HepG2 (cell line): ENCODE measurements at regions not wholly inside any gene's neighbourhood (a gene's known extent, or its start where the extent isn't known, plus 50 kb on each side); places are given as distances from the start of the nearest gene placed in this dataset.

Experiments
- ATAC-seq: fragments of 200-7000 bp; cut with Tn5 transposase; 3 replicates; pipeline ENCODE4 v1.9.1; 2020; ENCODE audit warnings: mild to moderate bottlenecking, moderate library complexity
- BruUV-seq: library from RNA; stranded (reverse); fragments of 400-500 nt; replicated peaks from 2 replicates; lab custom pipeline; 2021; lab: Mats Ljungman, UMichigan
- CTCF ChIA-PET: fragments of 300-600 bp; formaldehyde crosslinking; extraction: SDS; loops from one replicate; lab custom pipeline; 2021; ENCODE audit warnings: low total read pairs, inconsistent platforms, low intra/inter-chr PET ratio; lab: Yijun Ruan, JAX
- POLR2A ChIA-PET: fragments of 350-600 bp; sonication (Branson Sonifier 250); formaldehyde crosslinking; loops from one replicate; lab custom pipeline; 2020; ENCODE audit warnings: antibody characterized with exemption, inconsistent platforms; lab: Yijun Ruan, JAX
- DNase-seq: peaks from one replicate; pipeline ENCODE4 v3.0.0-alpha.2; 2015; ENCODE audit warnings: low spot score
- FAIRE-seq: peaks from 3 replicates; lab custom pipeline; 2011; peaks lifted over from hg19 to GRCh38; lab: Jason Lieb, UNC
- H2AFZ ChIP-seq: one replicate; pipeline ENCODE4 v1.6.1; 2011; ENCODE audit warnings: low read length, inconsistent platforms
- H3K27ac ChIP-seq: fragments of 300-600 bp; 3 replicates; pipeline ENCODE4 v1.8.0; 2011; ENCODE audit warnings: mixed run types, mild to moderate bottlenecking, mixed read lengths, low read length, inconsistent platforms; ENCODE audit not compliant: insufficient read depth; ENCODE audit errors: extremely low read length
- H3K27me3 ChIP-seq, 2 experiments: fragments of 200-600 bp in 1 of 2; 2 replicates in 1 of 2; 3 replicates in 1 of 2; pipeline versions ENCODE4 v1.6.0 to v1.8.0; 2011; ENCODE audit warnings: low read length in 2 of 2, mild to moderate bottlenecking in 2 of 2, moderate library complexity in 2 of 2, inconsistent platforms in 1 of 2; ENCODE audit not compliant: insufficient read depth in 2 of 2, control insufficient read depth in 1 of 2
- H3K36me3 ChIP-seq, 2 experiments: fragments of 200-600 bp in 1 of 2; replicated peaks in 1 of 2; 2 replicates in 1 of 2; 3 replicates in 1 of 2; pipeline versions ENCODE4 v1.5.1 to v1.8.0; 2011; ENCODE audit warnings: low read length in 2 of 2, inconsistent platforms in 1 of 2; ENCODE audit not compliant: insufficient read depth in 2 of 2, control insufficient read depth in 1 of 2
- H3K4me1 ChIP-seq: 2 replicates; pipeline ENCODE4 v1.5.1; 2012; ENCODE audit warnings: low read length, inconsistent platforms; ENCODE audit not compliant: insufficient read depth
- H3K4me2 ChIP-seq: 2 replicates; pipeline ENCODE4 v1.6.0; 2011; ENCODE audit warnings: low read depth, low read length, inconsistent platforms
- H3K4me3 ChIP-seq, 3 experiments: fragments of 200-600 bp in 1 of 3; sonication (generic), shearing (Covaris generic) in 1 of 3; replicated peaks in 1 of 3; 2 replicates each; pipeline ENCODE4 v1.5.1; 2011 to 2016; ENCODE audit warnings: low read length in 3 of 3, inconsistent platforms in 2 of 3, low read depth in 2 of 3, mild to moderate bottlenecking in 2 of 3, control low read depth in 1 of 3, mixed read lengths in 1 of 3; ENCODE audit not compliant: insufficient read depth in 1 of 3
- H3K79me2 ChIP-seq: one replicate; pipeline ENCODE4 v1.6.1; 2011; ENCODE audit warnings: low read length, inconsistent platforms; ENCODE audit not compliant: insufficient read depth
- H3K9ac ChIP-seq: 2 replicates; pipeline ENCODE4 v1.6.0; 2011; ENCODE audit warnings: mild to moderate bottlenecking, low read depth, low read length, inconsistent platforms; ENCODE audit not compliant: insufficient read depth
- H3K9me3 ChIP-seq: 2 replicates; pipeline ENCODE4 v1.5.1; 2012; ENCODE audit warnings: mild to moderate bottlenecking, low read length
- H4K20me1 ChIP-seq: 2 replicates; pipeline ENCODE4 v1.6.0; 2011; ENCODE audit warnings: inconsistent platforms, mild to moderate bottlenecking, low read length, moderate library complexity; ENCODE audit not compliant: insufficient read depth
- ARID3A ChIP-seq: IDR thresholded peaks from 2 replicates; pipeline ENCODE4 v1.6.1; 2012; ENCODE audit warnings: low read depth, low read length, improper control_type of control experiment
- CHCHD3 ChIP-seq: sonication (generic); formaldehyde crosslinking; IDR thresholded peaks from 2 replicates; pipeline ENCODE4 v1.8.0; 2022; ENCODE audit warnings: mild to moderate bottlenecking, missing genetic modification reagents, moderate library complexity
- GATAD1 ChIP-seq: IDR thresholded peaks from 2 replicates; pipeline ENCODE4 v1.6.1; 2016; ENCODE audit warnings: missing genetic modification reagents, missing compliant biosample characterization
- HDAC1 ChIP-seq: sonication (generic); formaldehyde crosslinking; IDR thresholded peaks from 2 replicates; pipeline ENCODE4 v1.5.1; 2020; ENCODE audit warnings: mild to moderate bottlenecking, missing genetic modification reagents
- KDM5A ChIP-seq: fragments of 200-600 bp; sonication (generic); IDR thresholded peaks from 2 replicates; pipeline ENCODE4 v1.7.0; 2018; ENCODE audit warnings: antibody characterized with exemption, mild to moderate bottlenecking, low read length, borderline replicate concordance
- KLF11 ChIP-seq: IDR thresholded peaks from 2 replicates; pipeline ENCODE4 v1.6.1; 2016; ENCODE audit warnings: missing compliant biosample characterization
- KMT2A ChIP-seq: sonication (generic); formaldehyde crosslinking; IDR thresholded peaks from 2 replicates; pipeline ENCODE4 v1.4.0; 2020; ENCODE audit warnings: missing genetic modification reagents
- MEIS2 ChIP-seq: sonication (generic); formaldehyde crosslinking; IDR thresholded peaks from 2 replicates; pipeline ENCODE4 v1.9.0; 2021; ENCODE audit warnings: mild to moderate bottlenecking, missing genetic modification reagents
- MIER2 ChIP-seq: IDR thresholded peaks from 2 replicates; pipeline ENCODE4 v1.6.1; 2016; ENCODE audit warnings: missing biosample characterization, missing genetic modification reagents
- SATB2 ChIP-seq: sonication (generic); formaldehyde crosslinking; IDR thresholded peaks from 2 replicates; pipeline ENCODE4 v1.5.0; 2020; ENCODE audit warnings: missing genetic modification reagents
- SRSF4 ChIP-seq: fragments of 200-400 bp; formaldehyde crosslinking; IDR thresholded peaks from one replicate; pipeline ENCODE4 v1.6.1; 2018; ENCODE audit warnings: mild to moderate bottlenecking, low read depth, low read length, moderate library complexity; ENCODE audit not compliant: poor library complexity, severe bottlenecking
- U2AF2 ChIP-seq: fragments of 200-400 bp; formaldehyde crosslinking; IDR thresholded peaks from 2 replicates; pipeline ENCODE4 v1.6.1; 2017; ENCODE audit warnings: low read depth, mild to moderate bottlenecking, low read length
- YY1 ChIP-seq: IDR thresholded peaks from 2 replicates; pipeline ENCODE4 v1.6.1; 2011; ENCODE audit warnings: low read length, low read depth, moderate library complexity, mild to moderate bottlenecking; ENCODE audit not compliant: insufficient read depth, insufficient replicate concordance
- ZKSCAN1 ChIP-seq: fragments of 150-350 bp; IDR thresholded peaks from 2 replicates; pipeline ENCODE4 v1.6.1; 2014; ENCODE audit warnings: low read length
- ZMYM4 ChIP-seq: sonication (generic); formaldehyde crosslinking; IDR thresholded peaks from 2 replicates; pipeline ENCODE4 v1.8.1; 2023; ENCODE audit warnings: mild to moderate bottlenecking, missing genetic modification reagents
- ZNF451 ChIP-seq: sonication (generic); formaldehyde crosslinking; IDR thresholded peaks from 2 replicates; pipeline ENCODE4 v1.5.0; 2020; ENCODE audit warnings: mild to moderate bottlenecking, missing genetic modification reagents
- ZNF777 ChIP-seq: sonication (generic); formaldehyde crosslinking; IDR thresholded peaks from 2 replicates; pipeline ENCODE4 v1.4.0; 2020; ENCODE audit warnings: missing genetic modification reagents
- WGBS: methylation state at CpG from one replicate; pipeline ENCODE4 v1.1.6; 2017; ENCODE audit warnings: low lambda C conversion rate; 5-methylcytosine and 5-hydroxymethylcytosine counted together
- in situ Hi-C: cut with HindIII; loops from 2 replicates; pipeline ENCODE4 v1.10.0; 2017; ENCODE audit warnings: low pct_unique_long_range_greater_than_20kb; ENCODE audit not compliant: extremely low pct_ligation_motif_present
- intact Hi-C: fragments of 100-400 bp; cut with micrococcal nuclease; formaldehyde crosslinking; loops from one replicate; pipeline ENCODE4 v1.10.0; 2022; ENCODE audit not compliant: unreplicated experiment
- TF ChIP-seq, protein P1 (sequence below): sonication (generic); formaldehyde crosslinking; IDR thresholded peaks from 2 replicates; pipeline ENCODE4 v1.8.1; 2023; ENCODE audit warnings: mild to moderate bottlenecking, missing genetic modification reagents, borderline replicate concordance
- TF ChIP-seq, protein P2 (sequence below): IDR thresholded peaks from 2 replicates; pipeline ENCODE4 v1.6.1; 2012; ENCODE audit warnings: low read length, improper control_type of control experiment
- TF ChIP-seq, protein P3 (sequence below): sonication (generic); formaldehyde crosslinking; IDR thresholded peaks from 2 replicates; pipeline ENCODE4 v1.5.1; 2020; ENCODE audit warnings: missing genetic modification reagents, mild to moderate bottlenecking, borderline replicate concordance

- TF ChIP-seq SRSF4 (no peak), MEIS2 (no peak), KMT2A (no peak), ZMYM4 (no peak), ARID3A (no peak), YY1 (no peak), ZNF451 (CRISPR knock-in tag) (no peak), SATB2 (no peak), CHCHD3 (CRISPR knock-in tag) (no peak)
Measured at GRCh38 chr4:155569960-155570515, 96.6 kb upstream of the GUCY1A1 start (continued).

DNA sequence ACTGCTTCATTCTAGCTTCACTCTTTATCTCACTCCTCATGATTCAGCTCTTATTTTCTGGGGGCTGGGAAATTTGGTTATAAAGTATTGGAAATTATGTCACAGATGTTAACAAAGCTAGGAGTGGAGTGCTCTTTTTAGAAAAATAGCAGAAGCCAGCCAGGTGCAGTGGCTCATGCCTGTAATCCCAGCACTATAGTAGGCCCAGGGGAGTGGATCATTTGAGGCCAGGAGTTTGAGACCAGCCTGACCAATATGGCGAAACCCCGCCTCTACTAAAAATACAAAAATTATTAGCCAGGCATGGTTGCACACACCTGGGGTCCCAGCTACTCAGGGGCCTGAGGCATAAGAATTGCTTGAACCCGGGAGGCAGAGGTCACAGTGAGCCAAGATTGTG lies 97.2 kb upstream of the GUCY1A1 start:
- Histone ChIP-seq H3K27me3 (no peaks in the 10 kb centered on the region), H4K20me1 (no peaks in the 10 kb centered on the region), H2AFZ (no peak overlapping the region), H3K4me2 (no peak overlapping the region), H3K4me3 (no peak overlapping the region), H3K4me1 (no peaks in the 10 kb centered on the region), H3K9ac (no peak overlapping the region), H3K79me2 (no peaks in the 10 kb centered on the region), H3K9me3 (no peaks in the 10 kb centered on the region), H3K27ac (no peak overlapping the region), H3K36me3 (no peaks in the 10 kb centered on the region)
- intact Hi-C loops = no loop called here
- CTCF ChIA-PET = no interaction called here
- no peak for ATAC-seq
- WGBS = 0% methylated on average over 3 of the region's 3 CpGs
- DNase-seq = no peak
- BruUV-seq = no TSS peak
- no peak for FAIRE-seq
- in situ Hi-C loops = no loop called here
- POLR2A ChIA-PET = no interaction called here
- no peak for TF ChIP-seq HDAC1 (CRISPR knock-in tag)
- no peak for TF ChIP-seq KDM5A
- no peak for TF ChIP-seq ZKSCAN1
- no peak for TF ChIP-seq GATAD1 (CRISPR knock-in tag)
- TF ChIP-seq ZNF777 (CRISPR knock-in tag) = no peak
- TF ChIP-seq, protein P1, sequence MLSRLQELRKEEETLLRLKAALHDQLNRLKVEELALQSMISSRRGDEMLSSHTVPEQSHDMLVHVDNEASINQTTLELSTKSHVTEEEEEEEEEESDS (CRISPR knock-in tag) = no peak
- TF ChIP-seq, protein P2, sequence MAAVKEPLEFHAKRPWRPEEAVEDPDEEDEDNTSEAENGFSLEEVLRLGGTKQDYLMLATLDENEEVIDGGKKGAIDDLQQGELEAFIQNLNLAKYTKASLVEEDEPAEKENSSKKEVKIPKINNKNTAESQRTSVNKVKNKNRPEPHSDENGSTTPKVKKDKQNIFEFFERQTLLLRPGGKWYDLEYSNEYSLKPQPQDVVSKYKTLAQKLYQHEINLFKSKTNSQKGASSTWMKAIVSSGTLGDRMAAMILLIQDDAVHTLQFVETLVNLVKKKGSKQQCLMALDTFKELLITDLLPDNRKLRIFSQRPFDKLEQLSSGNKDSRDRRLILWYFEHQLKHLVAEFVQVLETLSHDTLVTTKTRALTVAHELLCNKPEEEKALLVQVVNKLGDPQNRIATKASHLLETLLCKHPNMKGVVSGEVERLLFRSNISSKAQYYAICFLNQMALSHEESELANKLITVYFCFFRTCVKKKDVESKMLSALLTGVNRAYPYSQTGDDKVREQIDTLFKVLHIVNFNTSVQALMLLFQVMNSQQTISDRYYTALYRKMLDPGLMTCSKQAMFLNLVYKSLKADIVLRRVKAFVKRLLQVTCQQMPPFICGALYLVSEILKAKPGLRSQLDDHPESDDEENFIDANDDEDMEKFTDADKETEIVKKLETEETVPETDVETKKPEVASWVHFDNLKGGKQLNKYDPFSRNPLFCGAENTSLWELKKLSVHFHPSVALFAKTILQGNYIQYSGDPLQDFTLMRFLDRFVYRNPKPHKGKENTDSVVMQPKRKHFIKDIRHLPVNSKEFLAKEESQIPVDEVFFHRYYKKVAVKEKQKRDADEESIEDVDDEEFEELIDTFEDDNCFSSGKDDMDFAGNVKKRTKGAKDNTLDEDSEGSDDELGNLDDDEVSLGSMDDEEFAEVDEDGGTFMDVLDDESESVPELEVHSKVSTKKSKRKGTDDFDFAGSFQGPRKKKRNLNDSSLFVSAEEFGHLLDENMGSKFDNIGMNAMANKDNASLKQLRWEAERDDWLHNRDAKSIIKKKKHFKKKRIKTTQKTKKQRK = no peak
- no peak for TF ChIP-seq U2AF2
- TF ChIP-seq, protein P3, sequence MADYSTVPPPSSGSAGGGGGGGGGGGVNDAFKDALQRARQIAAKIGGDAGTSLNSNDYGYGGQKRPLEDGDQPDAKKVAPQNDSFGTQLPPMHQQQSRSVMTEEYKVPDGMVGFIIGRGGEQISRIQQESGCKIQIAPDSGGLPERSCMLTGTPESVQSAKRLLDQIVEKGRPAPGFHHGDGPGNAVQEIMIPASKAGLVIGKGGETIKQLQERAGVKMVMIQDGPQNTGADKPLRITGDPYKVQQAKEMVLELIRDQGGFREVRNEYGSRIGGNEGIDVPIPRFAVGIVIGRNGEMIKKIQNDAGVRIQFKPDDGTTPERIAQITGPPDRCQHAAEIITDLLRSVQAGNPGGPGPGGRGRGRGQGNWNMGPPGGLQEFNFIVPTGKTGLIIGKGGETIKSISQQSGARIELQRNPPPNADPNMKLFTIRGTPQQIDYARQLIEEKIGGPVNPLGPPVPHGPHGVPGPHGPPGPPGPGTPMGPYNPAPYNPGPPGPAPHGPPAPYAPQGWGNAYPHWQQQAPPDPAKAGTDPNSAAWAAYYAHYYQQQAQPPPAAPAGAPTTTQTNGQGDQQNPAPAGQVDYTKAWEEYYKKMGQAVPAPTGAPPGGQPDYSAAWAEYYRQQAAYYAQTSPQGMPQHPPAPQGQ (CRISPR knock-in tag) = no peak
- TF ChIP-seq MIER2 (CRISPR knock-in tag) = no peak
- TF ChIP-seq KLF11 (CRISPR knock-in tag) = no peak
